ENCODE measurements at regions not wholly inside any gene's neighbourhood (a gene's known extent, or its start where the extent isn't known, plus 50 kb on each side); places are given as distances from the start of the nearest gene placed in this dataset.

DNA sequence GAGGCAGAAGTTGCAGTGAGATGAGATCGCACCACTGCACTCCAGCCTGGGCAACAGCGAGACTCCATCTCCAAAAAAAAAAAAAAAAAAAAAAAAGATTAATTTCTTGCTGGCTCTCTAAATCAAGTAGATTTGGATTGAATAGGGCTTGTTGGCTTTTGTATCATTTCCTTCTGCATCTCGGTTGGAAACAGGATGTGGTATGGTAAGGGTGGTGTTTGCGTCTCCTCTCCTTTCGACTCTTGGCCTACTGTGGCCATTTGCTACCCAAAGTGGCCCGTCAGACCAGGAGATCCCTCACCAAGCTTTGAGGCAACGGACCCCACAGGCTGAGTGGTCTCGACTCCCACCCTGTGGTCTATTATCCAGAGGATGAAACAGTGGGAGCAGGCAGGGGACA is 168.0 kb upstream of the IRX3 start:
- TF ChIP-seq RAD21 (IDR thresholded peaks at IDR 0.05; ENCODE audit: low read depth) (no peak), TAF1 (IDR thresholded peaks at IDR 0.05; ENCODE audit: low read depth) (no peak)
